NCI-H2081 treated with DMSO at 0.1 percent for 48 hours (cell line): ENCODE measurements at regions not wholly inside any gene's neighbourhood (a gene's known extent, or its start where the extent isn't known, plus 50 kb on each side); places are given as distances from the start of the nearest gene placed in this dataset.

Experiments
- DNase-seq: peaks from one replicate; lab custom pipeline; 2025; lab: John Stamatoyannopoulos, UW

DNA sequence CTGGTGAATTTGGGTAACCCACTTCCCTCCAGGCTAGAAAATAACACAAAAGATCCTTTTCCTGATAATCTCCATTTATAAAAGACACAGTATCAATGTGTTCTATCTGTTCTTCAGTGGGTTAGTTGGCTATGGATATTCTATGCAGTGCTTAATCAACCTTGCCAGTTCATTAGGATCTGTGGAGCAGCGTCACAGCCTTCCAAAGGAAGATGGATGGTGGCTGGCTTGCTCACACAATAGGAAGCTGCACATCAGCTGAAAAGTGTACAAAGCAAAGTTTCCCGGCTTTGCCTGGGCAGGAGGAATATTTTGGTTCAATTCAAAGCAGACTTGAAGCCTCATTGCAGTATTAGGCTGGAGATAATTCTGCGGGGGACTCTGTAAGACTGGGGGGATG is 70.3 kb upstream of the CA10 start:
- DNase-seq, result no peak

GRCh38 chr17:52227926-52228325 is 69.4 kb upstream of the CA10 start:
- DNase-seq, result no peak

DNA sequence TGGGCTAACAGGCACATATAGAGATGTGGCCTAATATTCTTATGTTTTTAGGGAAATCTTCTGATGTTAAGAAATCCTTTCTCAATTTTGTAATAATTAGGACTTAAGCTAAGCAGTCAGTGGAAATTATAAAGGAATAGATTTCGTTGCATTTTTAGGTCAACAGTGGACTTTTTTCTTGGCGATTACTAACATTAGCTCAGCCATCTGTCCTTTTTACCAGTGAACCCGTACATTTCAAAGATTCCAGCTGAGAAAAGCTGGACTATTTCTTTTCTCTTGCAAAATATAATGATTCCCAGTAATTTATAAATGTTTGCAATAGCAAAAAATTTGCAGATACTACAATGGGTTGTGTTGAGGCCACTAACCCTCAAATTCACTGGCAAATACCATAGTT is 54.9 kb upstream of the CA10 start:
- DNase-seq, result no peak

GRCh38 chr17:52212851-52213250 is 54.3 kb upstream of the CA10 start:
- no peak for DNase-seq

- no peak for DNase-seq
Measured at GRCh38 chr17:52209507-52209906, 51.0 kb upstream of the CA10 start.
